GM12891 (cell line): ENCODE measurements at regions not wholly inside any gene's neighbourhood (a gene's known extent, or its start where the extent isn't known, plus 50 kb on each side); places are given as distances from the start of the nearest gene placed in this dataset.

Source experiments
- POLR2A ChIP-seq: IDR thresholded peaks from 2 replicates; pipeline ENCODE4 v1.6.1; 2011; ENCODE audit warnings: low read depth, low read length, control low read depth
- TAF1 ChIP-seq: IDR thresholded peaks from 2 replicates; pipeline ENCODE4 v1.6.1; 2011; ENCODE audit warnings: low read depth, low read length, control low read depth

DNA sequence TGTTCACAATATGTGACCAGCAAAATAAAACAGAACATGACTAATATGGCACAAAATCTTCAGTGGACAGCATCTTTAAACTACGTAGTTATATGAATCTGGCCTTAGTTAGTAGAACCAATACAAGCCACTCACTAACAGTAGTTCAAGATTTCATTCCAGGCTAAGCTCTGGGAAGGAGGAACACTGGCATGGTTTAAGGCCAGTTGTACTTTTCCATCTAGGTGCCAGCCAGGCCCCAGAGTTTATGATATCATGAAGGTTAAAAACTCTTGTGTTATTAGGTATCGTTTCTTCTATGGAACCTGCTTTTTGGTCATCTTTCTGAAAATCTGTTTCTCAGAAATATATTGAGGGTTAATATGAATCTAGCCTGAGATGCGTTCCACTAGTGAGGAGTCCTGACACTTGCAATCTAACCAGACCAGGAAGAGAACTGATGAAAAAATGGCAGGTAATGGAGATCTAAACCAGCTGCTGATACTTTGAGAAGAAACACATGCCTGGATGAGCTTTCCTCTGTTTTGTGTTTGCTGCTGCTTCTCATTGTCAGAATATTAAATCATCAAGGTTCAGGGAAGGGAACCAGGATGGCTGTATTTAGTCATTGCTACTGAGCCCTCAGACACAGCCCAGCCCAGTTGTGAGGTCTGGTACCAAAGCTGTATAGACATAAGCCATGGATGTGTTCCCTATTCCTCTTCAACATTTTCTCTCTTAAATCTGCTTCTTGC is 182.8 kb upstream of the SETBP1 start:
- TF ChIP-seq POLR2A, result no peak
- TF ChIP-seq TAF1, result no peak
